ENCODE measurements at regions not wholly inside any gene's neighbourhood (a gene's known extent, or its start where the extent isn't known, plus 50 kb on each side); places are given as distances from the start of the nearest gene placed in this dataset.

- no peak for TF ChIP-seq CTCF (IDR thresholded peaks at IDR 0.05; ENCODE audit: borderline replicate concordance, control extremely low read depth, extremely low read depth, insufficient read depth, missing control alignments)
- in situ Hi-C loops (cut with MboI; ENCODE audit: low sequenced_read_pairs, unreplicated experiment): no loop called here
- no peak for DNase-seq (ENCODE audit: low spot score)
Observed at GRCh38 chr3:21188459-21188858, 562.6 kb downstream of the ZNF385D start.

DNA sequence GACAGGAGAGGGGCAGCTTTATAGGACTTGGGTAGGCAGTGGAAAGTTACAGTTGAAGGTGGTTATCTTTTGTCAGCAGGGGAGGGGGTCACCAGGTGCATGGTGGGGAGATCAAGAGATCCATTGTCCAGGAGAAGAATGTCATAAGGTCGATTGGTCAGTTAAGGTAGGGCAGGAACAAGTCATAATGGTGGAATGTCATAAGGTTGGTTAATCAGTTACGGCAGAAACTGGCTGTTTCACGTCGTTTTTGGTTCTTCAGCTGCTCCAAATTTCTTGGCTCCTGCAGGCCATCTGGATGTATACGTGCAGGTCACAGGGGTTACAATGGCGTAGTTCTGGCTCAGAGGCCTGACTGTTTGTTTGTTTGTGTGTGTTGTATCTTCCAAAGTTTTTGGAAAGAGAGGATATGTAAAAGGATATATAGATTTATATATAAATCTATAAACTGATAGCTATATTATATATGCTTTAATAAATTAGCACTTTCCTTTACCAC is 565.1 kb downstream of the ZNF385D start:
- no peak for DNase-seq (ENCODE audit: low spot score)
- in situ Hi-C loops (cut with MboI; ENCODE audit: low sequenced_read_pairs, unreplicated experiment): no loop called here
- no peak for TF ChIP-seq CTCF (IDR thresholded peaks at IDR 0.05; ENCODE audit: borderline replicate concordance, control extremely low read depth, extremely low read depth, insufficient read depth, missing control alignments)

- TF ChIP-seq CTCF (IDR thresholded peaks at IDR 0.05; ENCODE audit: borderline replicate concordance, control extremely low read depth, extremely low read depth, insufficient read depth, missing control alignments): no peak
- in situ Hi-C loops (cut with MboI; ENCODE audit: low sequenced_read_pairs, unreplicated experiment): no loop called here
- DNase-seq (ENCODE audit: low spot score): no peak
Observed at GRCh38 chr3:21174461-21174860, 576.5 kb downstream of the ZNF385D start.

- in situ Hi-C loops (cut with MboI; ENCODE audit: low sequenced_read_pairs, unreplicated experiment): no loop called here
- DNase-seq (ENCODE audit: low spot score): peak; percentile 5
- peak; percentile 20 for TF ChIP-seq CTCF (IDR thresholded peaks at IDR 0.05; ENCODE audit: borderline replicate concordance, control extremely low read depth, extremely low read depth, insufficient read depth, missing control alignments)
Observed at GRCh38 chr3:21170964-21171363, 580.0 kb downstream of the ZNF385D start.

GRCh38 chr3:21169948-21170347 is 581.1 kb downstream of the ZNF385D start:
- DNase-seq (ENCODE audit: low spot score): no peak
- in situ Hi-C loops (cut with MboI; ENCODE audit: low sequenced_read_pairs, unreplicated experiment): no loop called here
- TF ChIP-seq CTCF (IDR thresholded peaks at IDR 0.05; ENCODE audit: borderline replicate concordance, control extremely low read depth, extremely low read depth, insufficient read depth, missing control alignments): no peak

DNA sequence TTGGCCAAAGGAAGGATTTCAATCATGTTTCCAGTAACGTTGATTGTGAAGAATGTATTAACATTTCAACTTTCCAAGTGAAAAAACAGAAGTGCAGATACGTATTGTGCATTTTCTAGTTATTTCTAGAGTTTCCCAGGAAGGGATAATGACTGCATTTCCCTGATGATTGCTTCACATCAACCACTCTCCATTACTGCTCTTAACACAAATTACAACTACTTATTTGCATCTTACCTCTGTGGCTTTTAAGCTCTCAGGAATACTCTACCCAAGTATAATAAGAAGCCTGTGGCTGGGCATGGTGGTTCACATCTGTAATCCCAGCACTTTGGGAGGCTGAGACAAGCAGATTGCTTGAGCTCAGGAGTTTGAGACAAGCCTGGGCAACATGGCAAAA is 582.5 kb downstream of the ZNF385D start:
- TF ChIP-seq CTCF (IDR thresholded peaks at IDR 0.05; ENCODE audit: borderline replicate concordance, control extremely low read depth, extremely low read depth, insufficient read depth, missing control alignments): no peak
- no peak for DNase-seq (ENCODE audit: low spot score)
- in situ Hi-C loops (cut with MboI; ENCODE audit: low sequenced_read_pairs, unreplicated experiment): no loop called here

DNA sequence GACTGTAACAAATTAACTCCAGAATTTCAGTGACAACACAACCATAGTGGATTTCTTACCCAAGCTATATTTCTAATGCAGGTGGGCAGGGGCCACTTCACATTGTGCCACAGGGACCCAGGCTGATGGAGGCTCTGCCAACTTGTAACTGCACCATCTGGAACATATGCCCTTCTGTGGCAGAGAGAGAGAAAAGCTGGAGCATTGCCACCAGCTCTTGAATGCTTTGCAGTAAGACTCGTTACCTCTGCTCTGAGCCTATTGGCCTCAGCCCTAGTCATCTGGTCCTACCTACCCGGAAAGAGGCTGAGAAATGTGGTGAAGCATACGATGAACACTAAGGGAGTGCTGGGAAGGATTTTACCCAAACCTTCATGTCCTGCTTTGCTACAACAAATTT is 587.1 kb downstream of the ZNF385D start:
- no peak for DNase-seq (ENCODE audit: low spot score)
- TF ChIP-seq CTCF (IDR thresholded peaks at IDR 0.05; ENCODE audit: borderline replicate concordance, control extremely low read depth, extremely low read depth, insufficient read depth, missing control alignments): no peak
- in situ Hi-C loops (cut with MboI; ENCODE audit: low sequenced_read_pairs, unreplicated experiment): no loop called here

Measured in GM13976 (cell line).